HUDEP-2 (cell line): ENCODE measurements at regions not wholly inside any gene's neighbourhood (a gene's known extent, or its start where the extent isn't known, plus 50 kb on each side); places are given as distances from the start of the nearest gene placed in this dataset.

ENCODE experiments used
- DNase-seq, 76 experiments: peaks; one replicate each; lab custom pipeline; 2025; ENCODE audit not compliant: unreplicated experiment in 76 of 76; lab: John Stamatoyannopoulos, UW

- no peak for DNase-seq
Measured at GRCh38 chr2:195319548-195320412, 337.2 kb upstream of the SLC39A10 start.

GRCh38 chr2:195319112-195319460 lies 337.9 kb upstream of the SLC39A10 start:
- no peak for DNase-seq

DNA sequence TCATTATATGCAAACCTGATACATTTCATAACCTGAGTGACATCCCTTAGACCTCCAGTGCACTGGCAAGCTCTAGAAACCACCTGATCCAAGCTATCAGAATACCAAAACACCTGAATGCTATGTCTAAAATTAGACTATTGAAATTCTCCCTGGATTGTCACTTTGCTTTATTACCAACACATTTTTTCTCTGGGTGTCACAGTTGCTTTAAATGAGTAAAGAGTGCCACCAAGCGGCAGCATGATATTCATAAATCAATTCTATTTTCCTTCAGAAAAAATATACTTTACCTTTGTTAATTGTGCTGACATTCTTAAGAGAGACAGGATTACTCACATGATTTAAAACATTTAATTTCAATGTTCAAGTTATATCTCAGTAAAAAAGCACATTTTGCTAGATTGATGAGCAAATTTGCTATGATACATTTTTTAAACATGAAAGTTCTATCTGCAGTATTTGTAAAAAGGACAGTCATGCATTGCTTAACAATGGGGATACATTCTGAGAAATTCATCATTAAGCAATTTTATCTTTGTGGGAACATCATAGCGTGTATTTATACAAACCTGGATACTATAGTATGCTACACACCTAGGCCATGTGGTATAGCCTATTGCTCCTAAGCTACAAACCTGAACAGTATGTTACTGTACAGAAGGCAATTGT lies 338.4 kb upstream of the SLC39A10 start:
- peak in 25 of 76 experiments; percentile 1 to 41 (median 18) for DNase-seq

DNA sequence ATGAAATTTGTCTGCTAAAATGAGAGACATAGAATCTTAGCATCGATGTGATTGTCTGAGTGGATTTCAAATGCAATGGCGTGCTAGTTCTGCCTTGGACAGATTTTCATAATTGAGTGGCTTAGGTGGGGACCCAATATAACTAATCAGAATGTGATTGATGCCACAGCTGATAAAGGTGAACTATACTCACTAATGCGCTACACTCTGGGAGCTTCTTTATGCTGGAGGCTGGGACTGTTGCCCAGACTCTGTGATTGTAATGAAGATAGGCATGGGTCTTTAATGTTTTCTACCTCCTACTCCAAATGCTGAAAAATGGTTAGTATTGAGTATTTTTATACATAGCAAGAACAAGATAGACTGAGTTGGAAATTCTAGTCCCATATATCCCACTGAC lies 339.5 kb upstream of the SLC39A10 start:
- DNase-seq, result no peak

DNA sequence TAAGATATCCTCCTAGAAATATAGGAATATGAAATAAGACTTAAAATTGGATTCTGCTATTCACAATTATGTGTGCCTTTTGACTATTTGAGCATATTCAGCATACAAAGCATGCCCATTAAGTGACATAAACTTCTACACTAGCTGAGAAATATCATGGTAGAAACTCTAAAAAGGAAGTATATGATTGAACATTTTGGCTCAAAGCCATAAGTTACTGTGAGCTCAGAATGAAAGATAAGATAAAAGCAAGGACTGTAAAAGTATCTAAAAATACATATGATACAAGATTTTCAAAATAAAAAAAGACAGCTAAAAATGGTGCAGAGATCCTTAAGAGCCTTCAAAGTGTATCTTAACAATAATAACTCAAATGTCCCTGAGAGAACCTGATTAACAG lies 340.5 kb upstream of the SLC39A10 start:
- DNase-seq, result peak in 1 of 76 experiments; percentile 2

DNA sequence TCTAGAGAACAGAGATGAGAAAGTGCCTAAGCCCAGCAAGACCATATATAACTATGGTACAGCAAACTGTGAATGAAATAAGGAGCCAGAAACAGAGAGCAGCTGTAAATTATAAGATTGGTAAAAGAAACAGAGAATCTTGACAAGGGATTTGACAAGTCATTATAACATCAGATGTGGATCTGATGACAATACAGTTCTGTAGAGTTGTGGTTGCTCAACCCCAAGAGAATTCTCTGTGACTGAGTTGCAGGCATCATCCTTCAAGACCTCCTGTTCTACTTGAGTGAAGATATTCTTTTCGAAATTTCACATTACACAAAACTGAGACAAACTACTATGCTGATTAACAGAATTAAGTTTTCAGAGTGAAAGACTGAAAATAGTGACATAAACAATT lies 343.1 kb upstream of the SLC39A10 start:
- DNase-seq, result no peak

DNA sequence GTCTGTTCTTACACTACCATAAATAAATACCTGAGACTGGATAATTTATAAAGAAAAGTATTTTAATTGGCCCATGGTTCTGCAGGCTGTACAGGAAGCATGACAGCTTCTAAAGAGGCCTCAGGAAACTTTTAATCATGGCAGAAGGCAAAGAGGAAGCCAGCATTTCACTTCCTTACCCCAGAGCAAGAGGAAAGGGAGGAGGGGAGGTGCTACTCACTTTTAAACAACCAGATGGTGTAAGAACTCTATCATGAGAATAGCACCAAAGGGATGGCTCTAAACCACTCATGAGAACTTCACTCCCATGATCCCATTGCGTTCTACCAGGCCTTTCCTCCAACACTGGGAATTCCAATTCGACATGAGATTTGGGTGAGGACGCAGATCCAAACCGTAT lies 344.4 kb upstream of the SLC39A10 start:
- DNase-seq, result no peak

GRCh38 chr2:195308163-195308562 lies 348.9 kb upstream of the SLC39A10 start:
- no peak for DNase-seq

GRCh38 chr2:195307751-195308150 lies 349.3 kb upstream of the SLC39A10 start:
- DNase-seq, result no peak

GRCh38 chr2:195304310-195304709 lies 352.7 kb upstream of the SLC39A10 start:
- DNase-seq, result peak in 7 of 76 experiments; percentile 1 to 38 (median 9)

DNA sequence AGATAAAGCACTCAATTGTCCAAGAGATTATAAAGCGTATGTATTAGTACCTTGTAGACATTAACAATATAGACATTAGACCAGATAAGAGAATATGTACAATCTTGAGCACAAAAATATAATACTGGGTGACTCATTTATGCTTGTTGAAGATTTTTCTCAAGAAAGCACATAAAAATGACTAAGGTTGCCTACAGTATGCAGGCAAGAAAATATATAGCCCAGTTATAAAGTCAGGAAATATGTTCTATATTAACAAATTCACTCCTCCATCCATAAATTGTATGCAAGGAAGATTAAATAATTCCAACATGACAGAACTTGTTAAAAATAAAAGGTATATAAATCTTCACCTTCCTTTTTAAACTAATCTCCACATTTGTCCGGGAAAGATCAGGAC lies 356.4 kb upstream of the SLC39A10 start:
- no peak for DNase-seq

DNA sequence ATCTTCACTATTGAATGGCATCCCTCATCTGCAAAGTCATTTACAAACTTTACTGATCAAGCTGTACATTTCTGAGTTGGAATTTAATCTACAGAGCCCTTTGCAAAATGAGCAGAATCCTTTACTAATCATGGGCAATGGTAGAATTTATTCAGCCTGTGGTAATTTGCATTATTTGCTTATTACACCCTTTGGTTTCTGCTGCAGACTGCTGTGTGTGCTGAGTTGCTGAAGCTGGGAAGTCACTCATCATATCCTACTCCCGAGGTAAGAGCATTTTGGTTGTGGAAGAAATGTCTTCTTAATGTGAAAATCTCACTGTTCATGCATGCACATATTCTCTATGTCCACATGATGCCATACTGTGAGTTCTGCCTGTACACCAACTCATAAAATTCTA lies 357.4 kb upstream of the SLC39A10 start:
- DNase-seq, result no peak

- no peak for DNase-seq
Measured at GRCh38 chr2:195296490-195296889, 360.5 kb upstream of the SLC39A10 start.

DNA sequence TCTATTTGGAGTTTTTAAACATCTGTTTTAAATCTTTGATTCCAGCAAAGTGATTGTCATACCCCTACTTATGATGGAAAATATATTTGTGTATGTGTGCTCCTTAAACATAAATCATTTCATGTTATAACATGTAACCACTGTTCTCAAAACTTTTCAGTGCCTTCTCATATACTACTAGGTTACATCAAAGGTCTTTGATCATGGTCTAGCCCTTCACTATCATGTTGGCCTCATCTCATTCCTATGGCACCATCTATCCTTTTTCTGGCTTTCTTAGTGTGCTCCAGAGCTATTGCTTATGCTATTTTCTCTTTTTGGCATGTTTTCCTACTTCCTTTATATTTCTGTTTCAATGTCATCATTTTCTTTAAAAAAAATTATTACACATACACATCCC lies 367.9 kb upstream of the SLC39A10 start:
- DNase-seq, result no peak

DNA sequence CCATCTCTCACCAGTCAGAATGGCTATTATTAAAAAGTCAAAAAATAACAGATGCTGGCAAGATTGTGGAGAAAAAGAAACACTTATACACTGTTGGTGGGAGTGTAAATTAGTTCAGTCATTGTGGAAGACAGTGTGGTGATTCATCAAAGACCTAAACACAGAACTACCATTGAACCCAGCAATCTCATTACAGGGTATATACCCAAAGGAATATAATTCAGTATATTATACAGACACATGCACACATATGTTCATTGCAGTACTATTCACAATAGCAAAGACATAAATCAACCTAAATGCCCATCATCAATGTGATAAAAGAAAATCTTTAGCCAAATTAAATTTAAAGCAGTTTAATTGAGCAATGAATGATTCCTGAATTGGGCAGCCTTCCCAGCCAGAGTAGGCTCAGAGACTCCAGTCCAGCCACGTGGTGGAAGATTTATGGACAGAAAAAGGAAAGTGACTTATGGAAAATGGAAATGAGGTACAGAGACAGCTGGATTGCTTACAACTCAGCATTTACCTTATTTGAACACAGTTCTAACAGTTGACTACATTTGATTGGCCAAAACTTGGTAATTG lies 377.1 kb upstream of the SLC39A10 start:
- no peak for DNase-seq

- no peak for DNase-seq
Measured at GRCh38 chr2:195270466-195271039, 386.5 kb upstream of the SLC39A10 start.

DNA sequence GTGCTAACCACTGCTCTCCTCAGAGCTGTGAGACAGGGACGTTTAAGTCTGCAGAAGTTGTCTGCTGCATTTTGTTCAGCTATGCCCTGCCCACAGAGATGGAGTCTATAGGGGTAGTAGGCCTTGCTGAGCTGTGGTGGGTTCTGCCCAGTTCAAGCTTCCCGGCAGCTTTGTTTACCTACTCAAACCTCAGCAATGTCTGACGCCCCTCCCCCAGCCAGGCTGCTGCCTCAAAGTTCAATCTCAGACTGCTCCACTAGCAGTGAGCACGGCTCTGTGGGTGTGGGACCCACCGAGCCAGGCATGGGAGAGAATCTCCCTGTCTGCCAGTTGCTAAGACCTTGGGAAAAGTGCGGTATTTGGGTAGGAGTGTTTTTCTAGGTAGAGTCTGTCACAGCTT lies 387.8 kb upstream of the SLC39A10 start:
- no peak for DNase-seq

GRCh38 chr2:195257979-195258378 lies 399.0 kb upstream of the SLC39A10 start:
- DNase-seq, result no peak

GRCh38 chr2:195252018-195252417 lies 405.0 kb upstream of the SLC39A10 start:
- DNase-seq, result peak in 2 of 76 experiments; percentile 3 to 18

DNA sequence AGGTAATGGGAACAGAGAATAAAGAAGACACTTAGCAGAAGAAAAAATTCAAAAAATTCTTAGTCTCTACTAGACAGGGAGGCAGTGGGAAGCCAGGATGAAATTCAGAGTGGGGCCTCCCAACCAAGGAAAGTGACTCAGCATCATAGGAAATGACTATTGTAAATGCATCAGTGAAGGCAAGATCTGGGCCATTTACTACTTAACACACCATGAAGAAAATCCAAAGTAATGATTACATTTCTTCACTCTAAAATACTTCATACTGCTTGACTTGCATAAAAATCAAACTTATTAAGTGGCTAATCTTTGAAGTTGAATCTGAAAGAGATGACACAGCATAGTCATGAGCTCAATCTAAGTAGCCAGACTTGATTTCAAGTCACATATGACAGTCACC lies 405.8 kb upstream of the SLC39A10 start:
- no peak for DNase-seq

- no peak for DNase-seq
Measured at GRCh38 chr2:195238826-195239225, 418.2 kb upstream of the SLC39A10 start.
